ENCODE measurements at regions not wholly inside any gene's neighbourhood (a gene's known extent, or its start where the extent isn't known, plus 50 kb on each side); places are given as distances from the start of the nearest gene placed in this dataset.

DNA sequence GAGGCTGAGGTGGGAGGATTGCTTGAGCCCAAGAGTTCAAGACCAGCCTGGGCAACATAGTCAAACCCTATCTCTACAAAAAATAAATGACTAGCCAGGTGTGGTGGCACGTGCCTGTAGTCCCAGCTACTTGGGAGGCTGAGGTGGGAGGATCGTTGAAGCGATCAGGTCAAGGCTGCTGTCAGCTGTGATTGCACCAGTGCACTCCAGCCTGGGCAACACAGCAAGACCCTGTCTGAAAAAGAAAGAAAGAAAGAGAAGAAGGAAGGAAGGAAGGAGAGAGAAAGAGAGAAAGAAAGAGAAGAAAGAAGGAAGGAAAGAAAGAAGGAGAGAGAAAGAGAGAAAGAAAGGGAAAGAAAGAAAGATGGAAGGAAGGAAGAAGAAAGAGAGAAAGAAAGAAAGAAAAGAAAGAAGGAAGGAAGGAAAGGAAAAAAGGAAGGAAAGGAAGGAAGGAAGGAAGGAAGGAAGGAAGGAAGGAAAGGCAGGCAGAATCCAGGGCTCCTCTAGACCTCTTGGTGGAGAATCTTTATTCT is 71.5 kb upstream of the FBRSL1 start:
- Histone ChIP-seq H3K4me1 (no peaks in the 10 kb centered on the region), H3K27me3 (peaks cover 0 to 2% of the 10 kb centered on the region in 2 donors), H3K27ac (no peak overlapping the region), H3K9me3 (no peaks in the 10 kb centered on the region), H3K4me3 (no peak overlapping the region), H3K36me3 (no peaks in the 10 kb centered on the region)
- intact Hi-C loops (cut with DNase I; ENCODE audit: low total_unique reads): no loop called here
- no peak for DNase-seq
- no peak for TF ChIP-seq POLR2A (IDR thresholded peaks at IDR 0.05)
- TF ChIP-seq, protein P1, sequence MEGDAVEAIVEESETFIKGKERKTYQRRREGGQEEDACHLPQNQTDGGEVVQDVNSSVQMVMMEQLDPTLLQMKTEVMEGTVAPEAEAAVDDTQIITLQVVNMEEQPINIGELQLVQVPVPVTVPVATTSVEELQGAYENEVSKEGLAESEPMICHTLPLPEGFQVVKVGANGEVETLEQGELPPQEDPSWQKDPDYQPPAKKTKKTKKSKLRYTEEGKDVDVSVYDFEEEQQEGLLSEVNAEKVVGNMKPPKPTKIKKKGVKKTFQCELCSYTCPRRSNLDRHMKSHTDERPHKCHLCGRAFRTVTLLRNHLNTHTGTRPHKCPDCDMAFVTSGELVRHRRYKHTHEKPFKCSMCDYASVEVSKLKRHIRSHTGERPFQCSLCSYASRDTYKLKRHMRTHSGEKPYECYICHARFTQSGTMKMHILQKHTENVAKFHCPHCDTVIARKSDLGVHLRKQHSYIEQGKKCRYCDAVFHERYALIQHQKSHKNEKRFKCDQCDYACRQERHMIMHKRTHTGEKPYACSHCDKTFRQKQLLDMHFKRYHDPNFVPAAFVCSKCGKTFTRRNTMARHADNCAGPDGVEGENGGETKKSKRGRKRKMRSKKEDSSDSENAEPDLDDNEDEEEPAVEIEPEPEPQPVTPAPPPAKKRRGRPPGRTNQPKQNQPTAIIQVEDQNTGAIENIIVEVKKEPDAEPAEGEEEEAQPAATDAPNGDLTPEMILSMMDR (IDR thresholded peaks at IDR 0.05): no peak

DNA sequence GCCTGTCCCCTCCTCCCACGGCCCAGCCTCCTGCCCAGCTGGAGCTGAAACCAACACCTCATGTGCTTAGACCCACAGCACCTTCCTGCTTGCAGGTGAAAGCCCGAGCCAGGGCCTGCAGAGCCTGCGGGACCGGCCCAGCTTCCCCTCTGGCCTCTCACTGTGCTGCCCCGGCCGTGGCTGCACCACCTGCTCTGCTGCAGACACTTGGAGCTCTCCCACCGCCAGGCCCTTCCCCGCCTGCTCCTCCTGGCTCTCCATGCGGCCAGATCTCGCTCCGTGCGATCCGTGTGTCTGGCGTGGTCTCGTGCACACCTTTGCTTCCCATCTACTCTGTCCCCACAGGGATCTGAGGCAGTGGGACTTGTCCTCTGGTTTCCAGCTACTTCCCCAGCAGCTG is 72.2 kb upstream of the FBRSL1 start:
- DNase-seq: no peak
- peaks cover 0 to 2% of the 10 kb centered on the region in 2 donors for H3K27me3 ChIP-seq
- no peaks in the 10 kb centered on the region for H3K36me3 ChIP-seq
- no peak overlapping the region for H3K27ac ChIP-seq
- no peaks in the 10 kb centered on the region for H3K4me1 ChIP-seq
- intact Hi-C loops (cut with DNase I; ENCODE audit: low total_unique reads): no loop called here
- no peak overlapping the region for H3K4me3 ChIP-seq
- TF ChIP-seq, protein P1 (IDR thresholded peaks at IDR 0.05): no peak
- TF ChIP-seq POLR2A (IDR thresholded peaks at IDR 0.05): no peak
- no peaks in the 10 kb centered on the region for H3K9me3 ChIP-seq

DNA sequence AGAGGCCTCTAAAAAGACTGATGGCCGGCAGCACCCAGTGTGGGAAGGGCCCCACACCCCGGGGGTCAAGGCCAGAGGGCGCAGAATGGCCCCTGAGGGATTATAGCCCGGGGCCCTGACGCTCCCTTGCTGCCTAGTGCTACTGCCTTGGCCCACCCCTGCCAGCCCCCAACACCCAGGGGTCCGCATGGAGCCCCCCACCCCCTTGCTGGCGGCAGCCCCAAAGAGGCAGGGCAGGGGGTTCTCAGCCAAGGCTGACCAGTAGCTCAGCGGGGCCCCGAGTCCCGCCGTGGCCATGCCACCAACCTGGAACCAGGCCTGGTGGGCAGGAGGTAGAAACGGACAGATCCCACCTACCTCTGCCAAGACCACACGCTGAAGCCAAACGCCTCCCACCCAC is 73.1 kb upstream of the FBRSL1 start:
- H3K27ac ChIP-seq: no peak overlapping the region
- H3K4me1 ChIP-seq: no peaks in the 10 kb centered on the region
- peaks cover 0 to 2% of the 10 kb centered on the region in 2 donors for H3K27me3 ChIP-seq
- intact Hi-C loops (cut with DNase I; ENCODE audit: low total_unique reads): no loop called here
- H3K36me3 ChIP-seq: no peaks in the 10 kb centered on the region
- no peaks in the 10 kb centered on the region for H3K9me3 ChIP-seq
- no peak overlapping the region for H3K4me3 ChIP-seq
- no peak for TF ChIP-seq POLR2A (IDR thresholded peaks at IDR 0.05)
- TF ChIP-seq, protein P1 (IDR thresholded peaks at IDR 0.05): no peak
- no peak for DNase-seq

DNA sequence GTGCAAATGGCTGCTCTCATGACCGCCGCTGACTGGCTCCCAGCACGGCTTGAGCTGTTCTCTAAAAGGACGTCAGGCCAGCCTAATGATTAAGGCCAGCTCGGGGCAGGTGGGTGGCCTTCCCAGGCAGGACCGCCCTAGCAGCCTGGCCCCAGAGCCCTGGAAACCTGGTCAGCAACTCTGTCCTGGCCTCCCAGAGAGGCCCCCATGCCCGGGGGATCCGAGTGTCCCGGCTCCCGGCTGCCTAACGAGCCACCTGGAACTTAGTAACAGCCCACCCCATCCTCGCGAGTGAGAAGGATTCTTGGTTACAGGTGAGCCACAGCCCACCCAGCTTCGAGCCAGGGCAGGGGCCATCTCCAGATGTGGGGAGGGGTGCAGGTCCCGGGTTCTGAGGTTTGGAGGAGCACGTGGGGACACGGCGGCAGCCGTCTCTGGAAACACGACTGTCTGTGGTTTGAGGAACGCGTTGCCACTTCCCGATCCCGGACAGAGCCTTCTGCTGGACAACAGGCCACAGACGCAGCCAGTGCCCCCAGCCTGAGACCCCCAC is 73.8 kb upstream of the FBRSL1 start:
- H3K27me3 ChIP-seq: peaks cover 0 to 2% of the 10 kb centered on the region in 2 donors
- H3K9me3 ChIP-seq: no peaks in the 10 kb centered on the region
- H3K36me3 ChIP-seq: no peaks in the 10 kb centered on the region
- no peak for TF ChIP-seq POLR2A (IDR thresholded peaks at IDR 0.05)
- TF ChIP-seq, protein P1 (IDR thresholded peaks at IDR 0.05): no peak
- no peak overlapping the region for H3K27ac ChIP-seq
- intact Hi-C loops (cut with DNase I; ENCODE audit: low total_unique reads): no loop called here
- H3K4me1 ChIP-seq: no peaks in the 10 kb centered on the region
- DNase-seq: no peak
- no peak overlapping the region for H3K4me3 ChIP-seq

DNA sequence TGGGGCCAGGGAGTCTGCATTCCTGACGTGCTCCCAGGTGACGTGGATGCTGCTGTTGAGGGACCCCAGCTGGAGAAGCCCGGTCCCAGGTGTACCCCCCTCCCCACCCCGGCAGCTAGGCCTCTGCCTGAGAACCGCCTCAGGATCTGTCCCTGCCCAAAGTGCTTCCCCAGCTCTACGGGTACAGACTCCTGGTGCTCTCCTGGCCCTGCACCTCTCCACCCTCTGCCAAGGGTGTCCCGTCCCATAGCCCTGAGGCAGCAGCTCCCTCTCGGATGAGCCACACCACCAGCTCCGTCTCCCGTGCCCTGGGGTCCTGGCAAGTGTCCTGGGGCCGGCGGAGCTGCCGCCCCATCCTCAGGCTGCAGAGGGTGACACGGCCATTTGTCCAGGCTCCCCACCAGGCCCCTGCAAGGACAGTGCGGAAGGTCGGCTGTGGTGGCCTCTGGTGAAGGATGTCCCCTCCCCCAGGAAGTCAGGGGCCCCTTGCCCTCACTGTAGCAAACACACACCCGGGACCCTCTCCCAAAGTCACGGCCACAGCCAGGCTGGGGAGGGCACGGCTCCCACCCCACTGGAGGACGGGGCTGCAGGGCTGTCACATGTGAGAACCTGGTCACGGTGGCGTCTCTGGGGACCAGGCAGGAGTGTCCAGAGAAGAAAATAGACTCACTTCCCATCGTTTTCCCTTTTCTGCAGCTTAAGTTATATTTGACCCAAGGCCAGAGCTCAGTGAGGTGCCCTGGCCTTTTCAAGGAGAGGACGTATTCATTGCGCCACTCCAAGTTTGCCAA is 74.4 kb upstream of the FBRSL1 start:
- H3K9me3 ChIP-seq: no peaks in the 10 kb centered on the region
- no peak overlapping the region for H3K4me3 ChIP-seq
- intact Hi-C loops (cut with DNase I; ENCODE audit: low total_unique reads): no loop called here
- H3K27me3 ChIP-seq: peaks cover 0 to 2% of the 10 kb centered on the region in 2 donors
- no peaks in the 10 kb centered on the region for H3K4me1 ChIP-seq
- DNase-seq: no peak
- H3K36me3 ChIP-seq: no peaks in the 10 kb centered on the region
- no peak overlapping the region for H3K27ac ChIP-seq
- TF ChIP-seq POLR2A (IDR thresholded peaks at IDR 0.05): no peak
- TF ChIP-seq, protein P1 (IDR thresholded peaks at IDR 0.05): no peak

Measured in uterus (tissue), 3 donors.